SK-N-SH treated with all-trans-retinoic acid at 6 μM for 48 hours (cell line): ENCODE measurements at regions not wholly inside any gene's neighbourhood (a gene's known extent, or its start where the extent isn't known, plus 50 kb on each side); places are given as distances from the start of the nearest gene placed in this dataset.

Source experiments
- ATAC-seq: fragments of 200-7000 bp; cut with Tn5 transposase; 3 replicates; pipeline ENCODE4 v1.9.1; 2020; ENCODE audit warnings: mild to moderate bottlenecking, moderate library complexity
- BACH2 ChIP-seq: fragments of 250-450 bp; sonication (Bioruptor Pico); IDR thresholded peaks from 2 replicates; pipeline ENCODE4 v1.9.0; 2021; ENCODE audit warnings: mild to moderate bottlenecking, borderline replicate concordance
- CSDC2 ChIP-seq: fragments of 250-450 bp; sonication (Bioruptor Pico); IDR thresholded peaks from 2 replicates; pipeline ENCODE4 v1.5.0; 2020; ENCODE audit warnings: mild to moderate bottlenecking, moderate library complexity
- ESRRG ChIP-seq: fragments of 250-450 bp; sonication (Bioruptor Pico); IDR thresholded peaks from 2 replicates; pipeline ENCODE4 v1.6.1; 2021; ENCODE audit warnings: mild to moderate bottlenecking
- GLIS3 ChIP-seq: fragments of 250-450 bp; sonication (Bioruptor Pico); IDR thresholded peaks from 2 replicates; pipeline ENCODE4 v1.5.0; 2020; ENCODE audit warnings: mild to moderate bottlenecking, moderate library complexity
- ISL1 ChIP-seq: fragments of 250-450 bp; sonication (Bioruptor Pico); IDR thresholded peaks from 2 replicates; pipeline ENCODE4 v2.1.2; 2022; ENCODE audit warnings: mild to moderate bottlenecking, moderate library complexity
- PPARA ChIP-seq: fragments of 250-450 bp; sonication (Bioruptor Pico); IDR thresholded peaks from 2 replicates; pipeline ENCODE4 v1.5.0; 2020; ENCODE audit warnings: mild to moderate bottlenecking, borderline replicate concordance
- RARB ChIP-seq: fragments of 250-450 bp; sonication (Bioruptor Pico); IDR thresholded peaks from 2 replicates; pipeline ENCODE4 v1.8.0; 2021; ENCODE audit warnings: mild to moderate bottlenecking, moderate library complexity
- SNAI2 ChIP-seq: fragments of 250-450 bp; sonication (Bioruptor Pico); IDR thresholded peaks from 2 replicates; pipeline ENCODE4 v1.5.0; 2020; ENCODE audit warnings: mild to moderate bottlenecking, moderate library complexity
- TCF4 ChIP-seq: fragments of 250-450 bp; sonication (Bioruptor Pico); IDR thresholded peaks from 2 replicates; pipeline ENCODE4 v1.8.0; 2021; ENCODE audit warnings: mild to moderate bottlenecking, moderate library complexity, borderline replicate concordance
- TOX ChIP-seq: fragments of 250-450 bp; sonication (Bioruptor Pico); IDR thresholded peaks from 2 replicates; pipeline ENCODE4 v1.8.0; 2021; ENCODE audit warnings: mild to moderate bottlenecking, moderate library complexity, borderline replicate concordance
- ZC3H10 ChIP-seq: fragments of 250-450 bp; sonication (Bioruptor Pico); IDR thresholded peaks from 2 replicates; pipeline ENCODE4 v1.5.1; 2021; ENCODE audit warnings: mild to moderate bottlenecking, moderate library complexity
- ZFP3 ChIP-seq: fragments of 250-450 bp; sonication (Bioruptor Pico); IDR thresholded peaks from 2 replicates; pipeline ENCODE4 v1.5.0; 2020; ENCODE audit warnings: mild to moderate bottlenecking, moderate library complexity
- ZFP30 ChIP-seq: fragments of 450-650 bp; formaldehyde crosslinking; IDR thresholded peaks from 2 replicates; pipeline ENCODE4 v1.5.0; 2022; ENCODE audit warnings: mild to moderate bottlenecking, moderate library complexity
- ZNF565 ChIP-seq: fragments of 450-650 bp; formaldehyde crosslinking; conservative IDR thresholded peaks from 2 replicates; pipeline ENCODE4 v1.5.0; 2020; ENCODE audit warnings: low read depth, mild to moderate bottlenecking, moderate library complexity
- ZNF70 ChIP-seq: fragments of 450-650 bp; formaldehyde crosslinking; IDR thresholded peaks from 2 replicates; pipeline ENCODE4 v1.5.0; 2020; ENCODE audit warnings: mild to moderate bottlenecking, moderate library complexity
- TF ChIP-seq, protein P1 (sequence below): fragments of 250-450 bp; sonication (Bioruptor Pico); IDR thresholded peaks from 2 replicates; pipeline ENCODE4 v1.5.0; 2020; ENCODE audit warnings: mild to moderate bottlenecking, moderate library complexity
- TF ChIP-seq, protein P2 (sequence below): fragments of 250-450 bp; sonication (Bioruptor Pico); IDR thresholded peaks from 2 replicates; pipeline ENCODE4 v1.5.1; 2020; ENCODE audit warnings: low read depth, mild to moderate bottlenecking, moderate library complexity
- TF ChIP-seq, protein P3 (sequence below): fragments of 250-450 bp; sonication (Bioruptor Pico); IDR thresholded peaks from 2 replicates; pipeline ENCODE4 v1.8.0; 2020; ENCODE audit warnings: mild to moderate bottlenecking, moderate library complexity, borderline replicate concordance
- TF ChIP-seq, protein P4 (sequence below): fragments of 250-450 bp; sonication (Bioruptor Pico); IDR thresholded peaks from 2 replicates; pipeline ENCODE4 v1.5.1; 2021; ENCODE audit warnings: mild to moderate bottlenecking, moderate library complexity

DNA sequence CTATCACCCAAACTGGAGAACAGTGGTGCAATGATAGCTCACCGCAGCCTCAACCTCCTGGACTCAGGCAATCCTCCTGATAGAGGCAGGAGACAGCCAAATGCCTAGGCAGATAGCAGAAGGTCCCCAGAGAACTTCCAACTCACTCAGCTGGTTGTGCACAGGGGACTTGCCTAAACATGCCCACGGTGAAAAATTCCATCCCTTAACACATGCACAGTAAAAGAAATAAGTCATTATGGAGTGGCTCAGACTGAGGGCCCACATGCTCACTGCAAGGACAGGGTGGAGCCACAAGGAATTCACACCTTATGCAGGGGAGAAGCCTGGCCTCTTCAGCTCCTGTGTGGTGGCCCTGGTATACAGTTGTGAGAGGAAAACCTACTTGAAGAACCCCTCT, 525.8 kb upstream of the ATP2B1 start:
- no peak for ATAC-seq
- TF ChIP-seq, protein P1, sequence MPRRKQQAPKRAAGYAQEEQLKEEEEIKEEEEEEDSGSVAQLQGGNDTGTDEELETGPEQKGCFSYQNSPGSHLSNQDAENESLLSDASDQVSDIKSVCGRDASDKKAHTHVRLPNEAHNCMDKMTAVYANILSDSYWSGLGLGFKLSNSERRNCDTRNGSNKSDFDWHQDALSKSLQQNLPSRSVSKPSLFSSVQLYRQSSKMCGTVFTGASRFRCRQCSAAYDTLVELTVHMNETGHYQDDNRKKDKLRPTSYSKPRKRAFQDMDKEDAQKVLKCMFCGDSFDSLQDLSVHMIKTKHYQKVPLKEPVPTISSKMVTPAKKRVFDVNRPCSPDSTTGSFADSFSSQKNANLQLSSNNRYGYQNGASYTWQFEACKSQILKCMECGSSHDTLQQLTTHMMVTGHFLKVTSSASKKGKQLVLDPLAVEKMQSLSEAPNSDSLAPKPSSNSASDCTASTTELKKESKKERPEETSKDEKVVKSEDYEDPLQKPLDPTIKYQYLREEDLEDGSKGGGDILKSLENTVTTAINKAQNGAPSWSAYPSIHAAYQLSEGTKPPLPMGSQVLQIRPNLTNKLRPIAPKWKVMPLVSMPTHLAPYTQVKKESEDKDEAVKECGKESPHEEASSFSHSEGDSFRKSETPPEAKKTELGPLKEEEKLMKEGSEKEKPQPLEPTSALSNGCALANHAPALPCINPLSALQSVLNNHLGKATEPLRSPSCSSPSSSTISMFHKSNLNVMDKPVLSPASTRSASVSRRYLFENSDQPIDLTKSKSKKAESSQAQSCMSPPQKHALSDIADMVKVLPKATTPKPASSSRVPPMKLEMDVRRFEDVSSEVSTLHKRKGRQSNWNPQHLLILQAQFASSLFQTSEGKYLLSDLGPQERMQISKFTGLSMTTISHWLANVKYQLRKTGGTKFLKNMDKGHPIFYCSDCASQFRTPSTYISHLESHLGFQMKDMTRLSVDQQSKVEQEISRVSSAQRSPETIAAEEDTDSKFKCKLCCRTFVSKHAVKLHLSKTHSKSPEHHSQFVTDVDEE (CRISPR knock-in tag): no peak
- TF ChIP-seq RARB (CRISPR knock-in tag) (no peak), TCF4 (CRISPR knock-in tag) (no peak), CSDC2 (CRISPR knock-in tag) (no peak)
- TF ChIP-seq, protein P2, sequence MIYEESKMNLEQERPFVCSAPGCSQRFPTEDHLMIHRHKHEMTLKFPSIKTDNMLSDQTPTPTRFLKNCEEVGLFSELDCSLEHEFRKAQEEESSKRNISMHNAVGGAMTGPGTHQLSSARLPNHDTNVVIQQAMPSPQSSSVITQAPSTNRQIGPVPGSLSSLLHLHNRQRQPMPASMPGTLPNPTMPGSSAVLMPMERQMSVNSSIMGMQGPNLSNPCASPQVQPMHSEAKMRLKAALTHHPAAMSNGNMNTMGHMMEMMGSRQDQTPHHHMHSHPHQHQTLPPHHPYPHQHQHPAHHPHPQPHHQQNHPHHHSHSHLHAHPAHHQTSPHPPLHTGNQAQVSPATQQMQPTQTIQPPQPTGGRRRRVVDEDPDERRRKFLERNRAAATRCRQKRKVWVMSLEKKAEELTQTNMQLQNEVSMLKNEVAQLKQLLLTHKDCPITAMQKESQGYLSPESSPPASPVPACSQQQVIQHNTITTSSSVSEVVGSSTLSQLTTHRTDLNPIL (CRISPR knock-in tag): no peak

DNA sequence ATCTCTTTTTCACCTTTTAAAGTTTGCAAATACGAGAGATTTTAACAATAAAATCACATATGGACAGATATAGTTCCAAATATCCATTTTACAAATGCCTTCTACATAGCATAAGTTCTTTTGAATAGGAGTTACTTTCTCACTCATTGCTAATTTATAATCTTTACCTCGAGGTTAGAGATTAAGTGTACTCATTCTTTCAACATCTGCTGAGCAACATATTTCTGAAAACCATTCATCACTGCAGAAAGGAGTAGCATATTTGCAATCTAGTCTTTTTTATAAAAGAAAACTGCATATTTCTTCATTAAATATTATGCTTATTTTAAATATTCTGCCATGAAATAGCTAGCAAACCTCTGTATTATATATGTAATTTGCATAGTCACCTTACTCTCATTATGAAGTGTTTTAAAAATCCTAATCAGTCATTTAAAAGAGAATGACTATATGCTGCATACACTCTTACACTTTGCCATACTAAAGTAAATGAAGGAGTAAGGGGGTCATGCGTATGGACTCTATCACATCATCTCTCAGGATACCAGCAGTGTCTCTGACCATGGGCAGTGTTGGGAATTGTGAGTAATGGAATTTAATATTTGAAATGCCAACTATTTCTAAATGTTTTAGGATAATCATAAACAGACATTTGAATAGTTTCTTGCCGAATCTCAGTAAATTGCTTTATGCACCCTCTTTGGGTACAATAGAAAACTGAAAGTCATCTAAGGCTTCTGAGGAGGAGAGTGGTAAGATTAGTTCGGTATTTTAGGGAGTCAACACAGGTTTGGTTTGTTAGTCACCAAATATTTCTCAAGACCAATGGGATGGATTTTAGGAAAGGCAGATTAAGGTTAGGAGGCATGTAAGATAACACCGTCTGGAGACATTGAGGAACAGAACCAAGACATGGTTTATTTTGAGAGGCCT, 524.8 kb upstream of the ATP2B1 start:
- TF ChIP-seq, protein P2 (CRISPR knock-in tag): no peak
- TF ChIP-seq TOX (CRISPR knock-in tag) (no peak), TCF4 (CRISPR knock-in tag) (no peak), RARB (CRISPR knock-in tag) (no peak), ZFP30 (CRISPR knock-in tag) (no peak), ESRRG (CRISPR knock-in tag) (no peak), ZNF70 (no peak), GLIS3 (CRISPR knock-in tag) (no peak), ZFP3 (CRISPR knock-in tag) (no peak), BACH2 (CRISPR knock-in tag) (no peak), ZC3H10 (CRISPR knock-in tag) (no peak), ISL1 (CRISPR knock-in tag) (no peak), CSDC2 (CRISPR knock-in tag) (no peak), SNAI2 (CRISPR knock-in tag) (no peak)
- TF ChIP-seq, protein P3, sequence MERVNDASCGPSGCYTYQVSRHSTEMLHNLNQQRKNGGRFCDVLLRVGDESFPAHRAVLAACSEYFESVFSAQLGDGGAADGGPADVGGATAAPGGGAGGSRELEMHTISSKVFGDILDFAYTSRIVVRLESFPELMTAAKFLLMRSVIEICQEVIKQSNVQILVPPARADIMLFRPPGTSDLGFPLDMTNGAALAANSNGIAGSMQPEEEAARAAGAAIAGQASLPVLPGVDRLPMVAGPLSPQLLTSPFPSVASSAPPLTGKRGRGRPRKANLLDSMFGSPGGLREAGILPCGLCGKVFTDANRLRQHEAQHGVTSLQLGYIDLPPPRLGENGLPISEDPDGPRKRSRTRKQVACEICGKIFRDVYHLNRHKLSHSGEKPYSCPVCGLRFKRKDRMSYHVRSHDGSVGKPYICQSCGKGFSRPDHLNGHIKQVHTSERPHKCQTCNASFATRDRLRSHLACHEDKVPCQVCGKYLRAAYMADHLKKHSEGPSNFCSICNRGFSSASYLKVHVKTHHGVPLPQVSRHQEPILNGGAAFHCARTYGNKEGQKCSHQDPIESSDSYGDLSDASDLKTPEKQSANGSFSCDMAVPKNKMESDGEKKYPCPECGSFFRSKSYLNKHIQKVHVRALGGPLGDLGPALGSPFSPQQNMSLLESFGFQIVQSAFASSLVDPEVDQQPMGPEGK: no peak
- TF ChIP-seq, protein P4, sequence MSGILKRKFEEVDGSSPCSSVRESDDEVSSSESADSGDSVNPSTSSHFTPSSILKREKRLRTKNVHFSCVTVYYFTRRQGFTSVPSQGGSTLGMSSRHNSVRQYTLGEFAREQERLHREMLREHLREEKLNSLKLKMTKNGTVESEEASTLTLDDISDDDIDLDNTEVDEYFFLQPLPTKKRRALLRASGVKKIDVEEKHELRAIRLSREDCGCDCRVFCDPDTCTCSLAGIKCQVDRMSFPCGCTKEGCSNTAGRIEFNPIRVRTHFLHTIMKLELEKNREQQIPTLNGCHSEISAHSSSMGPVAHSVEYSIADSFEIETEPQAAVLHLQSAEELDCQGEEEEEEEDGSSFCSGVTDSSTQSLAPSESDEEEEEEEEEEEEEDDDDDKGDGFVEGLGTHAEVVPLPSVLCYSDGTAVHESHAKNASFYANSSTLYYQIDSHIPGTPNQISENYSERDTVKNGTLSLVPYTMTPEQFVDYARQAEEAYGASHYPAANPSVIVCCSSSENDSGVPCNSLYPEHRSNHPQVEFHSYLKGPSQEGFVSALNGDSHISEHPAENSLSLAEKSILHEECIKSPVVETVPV (CRISPR knock-in tag): no peak
- peak; percentile 54 for ATAC-seq

DNA sequence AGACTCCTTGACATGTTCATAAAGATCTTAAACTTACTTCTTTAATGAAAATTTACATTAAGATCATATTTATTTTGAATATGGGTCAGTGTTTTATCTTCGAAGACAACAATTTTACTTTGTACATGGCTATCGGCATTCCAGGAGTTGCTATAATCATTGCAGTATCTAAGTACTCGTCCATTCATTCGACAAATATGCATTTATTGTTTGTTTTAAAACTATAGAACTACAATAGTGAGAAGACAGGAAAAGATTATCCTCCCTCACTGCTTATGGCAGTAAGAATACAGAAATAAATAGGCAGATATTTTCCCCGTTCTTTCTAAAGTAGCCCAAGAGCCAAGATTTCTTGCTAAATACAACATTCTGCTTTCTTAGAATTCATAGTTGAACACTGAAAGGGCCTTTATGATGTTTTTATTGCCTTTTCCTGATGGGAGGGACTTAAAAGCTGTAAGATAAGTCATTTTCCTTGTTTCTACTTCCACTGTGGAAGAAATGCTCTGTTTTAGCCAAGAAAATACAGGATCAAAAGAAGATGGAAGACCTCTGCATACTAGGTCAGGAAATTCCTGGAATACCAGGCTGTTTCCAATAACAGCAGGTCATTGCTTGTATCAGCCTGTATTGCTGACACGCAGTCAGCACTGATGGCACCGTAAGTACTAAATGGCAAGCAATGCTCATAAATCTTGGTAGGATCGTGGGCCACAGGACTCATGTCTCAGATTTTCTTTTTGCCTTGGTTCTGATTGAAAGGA, 521.0 kb upstream of the ATP2B1 start:
- 0 out of 3 replicates have a peak, but pooled peaks have one; percentile 35 for ATAC-seq
- TF ChIP-seq, protein P4 (CRISPR knock-in tag): no peak
- TF ChIP-seq CSDC2 (CRISPR knock-in tag): no peak
- no peak for TF ChIP-seq BACH2 (CRISPR knock-in tag)
- no peak for TF ChIP-seq ESRRG (CRISPR knock-in tag)
- TF ChIP-seq PPARA: no peak
- TF ChIP-seq, protein P1 (CRISPR knock-in tag): no peak
- TF ChIP-seq ZNF565: no peak
